HEK293 (cell line): ENCODE measurements at regions not wholly inside any gene's neighbourhood (a gene's known extent, or its start where the extent isn't known, plus 50 kb on each side); places are given as distances from the start of the nearest gene placed in this dataset.

Experiments used
- CTCF ChIA-PET: fragments of 350-600 bp; formaldehyde crosslinking; extraction: SDS; loops from one replicate; lab custom pipeline; 2021; ENCODE audit warnings: antibody characterized with exemption; lab: Yijun Ruan, JAX
- POLR2A ChIA-PET: fragments of 300-600 bp; formaldehyde crosslinking; extraction: SDS; loops from one replicate; lab custom pipeline; 2020; ENCODE audit warnings: antibody characterized with exemption, inconsistent platforms; lab: Yijun Ruan, JAX
- H3K27ac ChIP-seq: fragments of 200-500 bp; sonication (Bioruptor generic); 2 replicates; pipeline ENCODE4 v1.5.1; 2014; ENCODE audit warnings: low read depth, low read length, control low read depth, inconsistent platforms; ENCODE audit errors: extremely low read depth
- H3K36me3 ChIP-seq, 2 experiments: fragments of 200-500 bp in 1 of 2; sonication (Bioruptor generic) in 1 of 2; 1 replicate in 1 of 2; 2 replicates in 1 of 2; pipeline ENCODE4 v1.5.1; 2014 to 2017; ENCODE audit warnings: inconsistent platforms in 2 of 2, low read length in 2 of 2; ENCODE audit not compliant: control insufficient read depth in 2 of 2, insufficient read depth in 1 of 2
- H3K4me1 ChIP-seq: fragments of 200-500 bp; sonication (Bioruptor generic); 2 replicates; pipeline ENCODE4 v1.5.1; 2014; ENCODE audit warnings: mild to moderate bottlenecking, low read length, inconsistent platforms; ENCODE audit not compliant: control insufficient read depth, insufficient read depth
- H3K4me3 ChIP-seq: 2 replicates; pipeline ENCODE4 v1.5.1; 2011; ENCODE audit warnings: low read depth, mild to moderate bottlenecking, control low read depth, low read length, moderate library complexity
- H3K9me3 ChIP-seq: fragments of 200-500 bp; sonication (Bioruptor generic); 2 replicates; pipeline ENCODE4 v1.5.1; 2014; ENCODE audit warnings: low read depth, low read length, inconsistent platforms; ENCODE audit not compliant: control insufficient read depth, insufficient read depth
- FEZF1 ChIP-seq: fragments of 450-650 bp; formaldehyde crosslinking; IDR thresholded peaks from 2 replicates; pipeline ENCODE4 v1.5.1; 2016; ENCODE audit warnings: missing biosample characterization, missing genetic modification characterization
- GFI1B ChIP-seq: fragments of 450-650 bp; formaldehyde crosslinking; IDR thresholded peaks from 2 replicates; pipeline ENCODE4 v1.5.1; 2016; ENCODE audit warnings: missing biosample characterization, missing genetic modification characterization
- GLI2 ChIP-seq: fragments of 450-650 bp; formaldehyde crosslinking; IDR thresholded peaks from 2 replicates; pipeline ENCODE4; 2017; ENCODE audit warnings: missing biosample characterization, missing genetic modification characterization, low read depth, borderline replicate concordance
- GLI4 ChIP-seq: fragments of 450-650 bp; formaldehyde crosslinking; IDR thresholded peaks from 2 replicates; pipeline ENCODE4 v1.5.1; 2016; ENCODE audit warnings: missing biosample characterization, missing genetic modification characterization
- GLIS2 ChIP-seq: fragments of 450-650 bp; formaldehyde crosslinking; IDR thresholded peaks from 2 replicates; pipeline ENCODE4 v1.5.1; 2016; ENCODE audit warnings: missing biosample characterization, missing genetic modification characterization
- KLF1 ChIP-seq: fragments of 450-650 bp; formaldehyde crosslinking; IDR thresholded peaks from 2 replicates; pipeline ENCODE4 v1.5.1; 2016; ENCODE audit warnings: missing biosample characterization, missing genetic modification characterization
- KLF7 ChIP-seq: fragments of 450-650 bp; formaldehyde crosslinking; IDR thresholded peaks from 2 replicates; pipeline ENCODE4 v1.5.1; 2016; ENCODE audit warnings: missing biosample characterization, missing genetic modification characterization, borderline replicate concordance
- MZF1 ChIP-seq: fragments of 450-650 bp; formaldehyde crosslinking; IDR thresholded peaks from 2 replicates; pipeline ENCODE4 v1.5.1; 2017; ENCODE audit warnings: missing biosample characterization, missing genetic modification characterization, borderline replicate concordance
- OVOL3 ChIP-seq: fragments of 450-650 bp; formaldehyde crosslinking; IDR thresholded peaks from 2 replicates; pipeline ENCODE4 v1.5.1; 2016; ENCODE audit warnings: missing biosample characterization, missing genetic modification characterization
- ZBTB48 ChIP-seq: fragments of 450-650 bp; formaldehyde crosslinking; IDR thresholded peaks from 2 replicates; pipeline ENCODE4 v1.5.1; 2016; ENCODE audit warnings: missing biosample characterization, missing genetic modification characterization
- ZFHX2 ChIP-seq: fragments of 450-650 bp; formaldehyde crosslinking; conservative IDR thresholded peaks from 2 replicates; pipeline ENCODE4 v1.5.1; 2016; ENCODE audit warnings: missing biosample characterization, missing genetic modification characterization
- ZNF133 ChIP-seq: fragments of 450-650 bp; formaldehyde crosslinking; IDR thresholded peaks from 2 replicates; pipeline ENCODE4 v1.5.1; 2016; ENCODE audit warnings: missing biosample characterization, missing genetic modification characterization
- ZNF138 ChIP-seq: fragments of 450-650 bp; formaldehyde crosslinking; IDR thresholded peaks from 2 replicates; pipeline ENCODE4 v1.5.1; 2016; ENCODE audit warnings: missing biosample characterization, missing genetic modification characterization, borderline replicate concordance
- ZNF175 ChIP-seq: fragments of 450-650 bp; formaldehyde crosslinking; IDR thresholded peaks from 2 replicates; pipeline ENCODE4 v1.5.1; 2016; ENCODE audit warnings: missing biosample characterization, missing genetic modification characterization
- ZNF214 ChIP-seq: fragments of 450-650 bp; formaldehyde crosslinking; IDR thresholded peaks from 2 replicates; pipeline ENCODE4 v1.5.1; 2017; ENCODE audit warnings: missing biosample characterization, mild to moderate bottlenecking, missing genetic modification characterization, borderline replicate concordance
- ZNF423 ChIP-seq: fragments of 450-650 bp; formaldehyde crosslinking; IDR thresholded peaks from 2 replicates; pipeline ENCODE4 v1.5.1; 2016; ENCODE audit warnings: missing biosample characterization, missing genetic modification characterization
- ZNF473 ChIP-seq: fragments of 450-650 bp; formaldehyde crosslinking; IDR thresholded peaks from 2 replicates; pipeline ENCODE4 v1.5.1; 2017; ENCODE audit warnings: missing biosample characterization, missing genetic modification characterization
- ZNF501 ChIP-seq: fragments of 450-650 bp; formaldehyde crosslinking; IDR thresholded peaks from 2 replicates; pipeline ENCODE4 v1.5.1; 2016; ENCODE audit warnings: missing biosample characterization, missing genetic modification characterization
- ZNF776 ChIP-seq: fragments of 450-650 bp; formaldehyde crosslinking; IDR thresholded peaks from 2 replicates; pipeline ENCODE4 v1.5.0; 2017; ENCODE audit warnings: missing biosample characterization, missing genetic modification characterization, borderline replicate concordance
- ZNF792 ChIP-seq: fragments of 450-650 bp; formaldehyde crosslinking; IDR thresholded peaks from 2 replicates; pipeline ENCODE4 v1.5.1; 2016; ENCODE audit warnings: missing biosample characterization, missing genetic modification characterization
- TF ChIP-seq, protein P1 (sequence below): fragments of 450-650 bp; formaldehyde crosslinking; optimal IDR thresholded peaks from 2 replicates; pipeline ENCODE3; 2016; ENCODE audit warnings: missing biosample characterization, mild to moderate bottlenecking, missing genetic modification characterization
- TF ChIP-seq, protein P2 (sequence below): fragments of 450-650 bp; formaldehyde crosslinking; IDR thresholded peaks from 2 replicates; pipeline ENCODE4 v1.5.1; 2016; ENCODE audit warnings: missing biosample characterization, missing genetic modification characterization, low read depth
- TF ChIP-seq, protein P3 (sequence below): fragments of 450-650 bp; formaldehyde crosslinking; IDR thresholded peaks from 2 replicates; pipeline ENCODE4 v1.5.1; 2017; ENCODE audit warnings: missing biosample characterization, mild to moderate bottlenecking, missing genetic modification characterization, moderate library complexity

DNA sequence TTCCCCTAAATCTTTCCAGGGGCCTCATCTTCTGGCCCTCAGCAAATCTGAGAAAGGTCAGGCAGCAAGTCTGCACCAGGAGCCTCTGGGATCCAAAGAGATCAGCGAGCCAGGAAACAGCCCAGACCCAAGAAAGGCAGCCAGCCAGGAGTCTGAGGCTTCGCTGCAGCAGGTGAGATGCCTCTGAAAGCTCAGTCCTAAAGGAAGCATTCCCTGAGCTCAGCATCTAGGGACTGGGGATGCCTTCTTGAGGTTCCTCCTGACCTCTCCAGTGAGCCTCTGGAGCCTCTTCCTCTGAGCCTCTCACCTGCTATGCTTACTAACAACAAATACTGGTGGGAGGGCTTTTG is 118.8 kb upstream of the MAFB start:
- CTCF ChIA-PET = no interaction called here
- TF ChIP-seq GLI4 (tag by site-specific recombination) (no peak), ZNF138 (no peak), ZNF792 (tag by site-specific recombination) (no peak), ZNF133 (tag by site-specific recombination) (no peak), KLF7 (tag by site-specific recombination) (no peak), GLIS2 (tag by site-specific recombination) (no peak), ZNF175 (tag by site-specific recombination) (no peak), ZBTB48 (tag by site-specific recombination) (no peak)
- TF ChIP-seq, all 188 proteins: peak for 0
- no peaks in the 10 kb centered on the region for H3K4me1 ChIP-seq
- no peak overlapping the region for H3K4me3 ChIP-seq
- H3K27ac ChIP-seq = no peak overlapping the region
- no peaks in the 10 kb centered on the region for H3K36me3 ChIP-seq
- no peaks in the 10 kb centered on the region for H3K9me3 ChIP-seq
- POLR2A ChIA-PET = no interaction called here

DNA sequence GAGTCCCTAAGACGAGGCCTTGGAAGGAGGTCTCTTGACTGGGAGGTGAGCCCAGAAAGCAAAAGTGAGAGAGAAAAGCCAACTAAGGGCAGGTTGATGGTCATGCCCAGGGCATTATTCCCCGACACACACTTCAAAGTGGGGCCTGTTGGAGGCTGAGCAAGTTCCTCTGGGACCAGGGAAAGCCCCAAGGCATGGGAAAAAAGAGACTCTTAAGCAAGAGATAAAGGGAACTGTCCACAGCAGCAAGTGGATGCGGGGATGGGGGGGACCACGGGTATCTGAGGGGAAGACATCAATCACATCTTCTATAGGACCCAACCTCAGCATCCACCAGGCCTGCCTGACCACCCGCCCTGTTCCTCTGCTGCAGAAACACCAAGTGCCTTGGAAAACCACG is 119.9 kb upstream of the MAFB start:
- POLR2A ChIA-PET = no interaction called here
- CTCF ChIA-PET = interaction anchor here (0.8 to 1.1 kb wide), 2 partner anchors 52 to 137 kb away, joined by 3 read pairs; no protein-coding TSS in a partner anchor
- TF ChIP-seq, protein P1, sequence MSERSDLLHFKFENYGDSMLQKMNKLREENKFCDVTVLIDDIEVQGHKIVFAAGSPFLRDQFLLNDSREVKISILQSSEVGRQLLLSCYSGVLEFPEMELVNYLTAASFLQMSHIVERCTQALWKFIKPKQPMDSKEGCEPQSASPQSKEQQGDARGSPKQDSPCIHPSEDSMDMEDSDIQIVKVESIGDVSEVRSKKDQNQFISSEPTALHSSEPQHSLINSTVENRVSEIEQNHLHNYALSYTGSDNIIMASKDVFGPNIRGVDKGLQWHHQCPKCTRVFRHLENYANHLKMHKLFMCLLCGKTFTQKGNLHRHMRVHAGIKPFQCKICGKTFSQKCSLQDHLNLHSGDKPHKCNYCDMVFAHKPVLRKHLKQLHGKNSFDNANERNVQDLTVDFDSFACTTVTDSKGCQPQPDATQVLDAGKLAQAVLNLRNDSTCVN (tag by site-specific recombination) = no peak
- Histone ChIP-seq H3K4me1 (no peaks in the 10 kb centered on the region), H3K4me3 (no peak overlapping the region), H3K9me3 (no peaks in the 10 kb centered on the region), H3K36me3 (no peaks in the 10 kb centered on the region), H3K27ac (no peak overlapping the region)

DNA sequence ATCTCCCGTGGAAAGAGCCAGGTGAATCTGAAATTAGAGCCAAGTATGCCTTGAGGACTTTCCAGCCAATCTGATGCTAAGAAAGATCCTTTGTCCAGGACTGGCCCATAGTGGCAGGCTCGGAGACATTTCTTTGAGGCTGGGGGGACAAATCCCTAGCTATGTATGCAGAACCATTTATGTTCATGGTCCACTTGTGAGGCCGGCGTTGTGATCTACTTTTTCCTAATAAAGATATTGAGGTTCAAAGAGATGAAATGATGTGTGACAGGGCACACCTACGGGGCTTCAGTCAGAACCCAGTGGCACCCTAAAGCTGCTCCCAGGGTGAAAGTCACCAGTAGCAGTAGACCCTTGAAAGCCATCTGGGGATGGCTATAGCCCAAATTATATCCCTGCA is 120.3 kb upstream of the MAFB start:
- ChIA-PET POLR2A (no interaction called here), CTCF (interaction anchor here (0.8 to 1.1 kb wide), 3 partner anchors 52 to 154 kb away, joined by 3 read pairs; no protein-coding TSS in a partner anchor)
- Histone ChIP-seq H3K4me3 (no peak overlapping the region), H3K36me3 (no peaks in the 10 kb centered on the region), H3K27ac (no peak overlapping the region), H3K9me3 (no peaks in the 10 kb centered on the region), H3K4me1 (no peaks in the 10 kb centered on the region)
- TF ChIP-seq ZNF501 (tag by site-specific recombination) (no peak), FEZF1 (tag by site-specific recombination) (no peak), OVOL3 (no peak), GLI2 (tag by site-specific recombination) (no peak), ZNF423 (tag by site-specific recombination) (no peak), KLF1 (no peak), ZNF214 (no peak)
- TF ChIP-seq, protein P2, sequence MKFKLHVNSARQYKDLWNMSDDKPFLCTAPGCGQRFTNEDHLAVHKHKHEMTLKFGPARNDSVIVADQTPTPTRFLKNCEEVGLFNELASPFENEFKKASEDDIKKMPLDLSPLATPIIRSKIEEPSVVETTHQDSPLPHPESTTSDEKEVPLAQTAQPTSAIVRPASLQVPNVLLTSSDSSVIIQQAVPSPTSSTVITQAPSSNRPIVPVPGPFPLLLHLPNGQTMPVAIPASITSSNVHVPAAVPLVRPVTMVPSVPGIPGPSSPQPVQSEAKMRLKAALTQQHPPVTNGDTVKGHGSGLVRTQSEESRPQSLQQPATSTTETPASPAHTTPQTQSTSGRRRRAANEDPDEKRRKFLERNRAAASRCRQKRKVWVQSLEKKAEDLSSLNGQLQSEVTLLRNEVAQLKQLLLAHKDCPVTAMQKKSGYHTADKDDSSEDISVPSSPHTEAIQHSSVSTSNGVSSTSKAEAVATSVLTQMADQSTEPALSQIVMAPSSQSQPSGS (tag by site-specific recombination) = no peak

DNA sequence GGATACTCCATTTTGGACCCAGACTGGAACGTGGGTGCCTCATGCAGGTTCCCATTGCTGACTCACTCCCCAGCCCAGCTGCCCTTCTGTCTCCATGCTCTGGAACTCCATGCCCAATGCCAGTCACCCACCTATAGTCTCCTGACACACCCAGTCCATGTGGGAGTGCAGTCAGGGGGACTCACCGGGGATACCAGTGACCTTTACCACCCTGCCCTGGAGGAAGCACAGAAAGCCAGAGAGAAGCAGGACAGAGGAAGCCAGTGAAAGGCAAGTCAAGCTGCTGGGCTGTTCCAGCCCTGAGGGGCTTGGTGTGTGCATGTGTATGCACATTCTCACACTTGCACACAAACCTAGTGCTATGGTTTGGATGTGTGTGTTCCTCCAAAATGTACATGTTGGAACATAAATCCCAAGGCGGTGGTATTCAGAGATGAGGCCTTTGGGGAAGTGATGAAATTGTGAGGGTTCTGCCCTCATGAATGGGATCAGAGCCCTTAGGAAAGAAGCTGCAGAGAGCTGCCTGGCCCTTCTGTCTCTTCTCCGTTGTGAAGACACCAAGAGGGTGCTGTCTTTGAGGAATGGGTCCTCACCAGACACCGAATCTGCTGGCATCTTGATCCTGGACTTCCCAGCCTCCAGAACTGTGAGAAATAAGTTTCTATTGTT is 121.4 kb upstream of the MAFB start:
- Histone ChIP-seq H3K9me3 (no peaks in the 10 kb centered on the region), H3K27ac (no peak overlapping the region), H3K36me3 (no peaks in the 10 kb centered on the region), H3K4me1 (no peaks in the 10 kb centered on the region), H3K4me3 (no peak overlapping the region)
- POLR2A ChIA-PET = no interaction called here
- CTCF ChIA-PET = interaction anchor here (0.9 kb wide), 1 partner anchor 153 kb away, joined by 3 read pairs; no protein-coding TSS in a partner anchor
- TF ChIP-seq ZNF776 (tag by site-specific recombination) (no peak), GFI1B (no peak), ZNF473 (tag by site-specific recombination) (no peak), MZF1 (tag by site-specific recombination) (no peak), ZFHX2 (tag by site-specific recombination) (peak; percentile 22; the same call in 1 of the 2 replicates), GLIS2 (tag by site-specific recombination) (no peak)
- TF ChIP-seq, protein P3, sequence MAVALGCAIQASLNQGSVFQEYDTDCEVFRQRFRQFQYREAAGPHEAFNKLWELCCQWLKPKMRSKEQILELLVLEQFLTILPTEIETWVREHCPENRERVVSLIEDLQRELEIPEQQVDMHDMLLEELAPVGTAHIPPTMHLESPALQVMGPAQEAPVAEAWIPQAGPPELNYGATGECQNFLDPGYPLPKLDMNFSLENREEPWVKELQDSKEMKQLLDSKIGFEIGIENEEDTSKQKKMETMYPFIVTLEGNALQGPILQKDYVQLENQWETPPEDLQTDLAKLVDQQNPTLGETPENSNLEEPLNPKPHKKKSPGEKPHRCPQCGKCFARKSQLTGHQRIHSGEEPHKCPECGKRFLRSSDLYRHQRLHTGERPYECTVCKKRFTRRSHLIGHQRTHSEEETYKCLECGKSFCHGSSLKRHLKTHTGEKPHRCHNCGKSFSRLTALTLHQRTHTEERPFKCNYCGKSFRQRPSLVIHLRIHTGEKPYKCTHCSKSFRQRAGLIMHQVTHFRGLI (tag by site-specific recombination) = no peak
